ENCODE measurements at regions not wholly inside any gene's neighbourhood (a gene's known extent, or its start where the extent isn't known, plus 50 kb on each side); places are given as distances from the start of the nearest gene placed in this dataset.

DNA sequence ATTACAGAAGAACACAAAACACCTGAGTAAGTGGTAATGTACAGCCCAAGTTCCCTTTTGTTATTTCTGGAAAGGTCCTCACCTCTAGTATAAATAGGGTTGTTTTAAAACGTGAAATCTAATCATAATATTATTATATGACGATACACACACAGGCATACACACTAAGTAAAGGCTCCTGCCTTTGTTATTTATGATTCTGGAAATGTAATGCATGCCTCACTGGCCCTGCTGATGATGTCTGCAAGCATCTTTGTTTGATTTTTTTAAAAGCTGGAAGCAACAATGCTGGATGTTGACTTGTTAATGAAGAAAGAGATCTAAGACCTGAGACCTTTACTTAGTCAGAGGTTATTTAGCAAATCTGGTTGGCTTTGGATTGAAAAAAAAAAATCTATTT, 307.4 kb upstream of the SORCS1 start:
- no peaks in the 10 kb centered on the region for H3K36me3 ChIP-seq
- H3K9me3 ChIP-seq: no peaks in the 10 kb centered on the region
- no peak for DNase-seq
- no peaks in the 10 kb centered on the region for H3K27me3 ChIP-seq
- H3K4me3 ChIP-seq: no peak overlapping the region
- no peak for TF ChIP-seq POLR2A (IDR thresholded peaks at IDR 0.05)
- TF ChIP-seq, protein P1, sequence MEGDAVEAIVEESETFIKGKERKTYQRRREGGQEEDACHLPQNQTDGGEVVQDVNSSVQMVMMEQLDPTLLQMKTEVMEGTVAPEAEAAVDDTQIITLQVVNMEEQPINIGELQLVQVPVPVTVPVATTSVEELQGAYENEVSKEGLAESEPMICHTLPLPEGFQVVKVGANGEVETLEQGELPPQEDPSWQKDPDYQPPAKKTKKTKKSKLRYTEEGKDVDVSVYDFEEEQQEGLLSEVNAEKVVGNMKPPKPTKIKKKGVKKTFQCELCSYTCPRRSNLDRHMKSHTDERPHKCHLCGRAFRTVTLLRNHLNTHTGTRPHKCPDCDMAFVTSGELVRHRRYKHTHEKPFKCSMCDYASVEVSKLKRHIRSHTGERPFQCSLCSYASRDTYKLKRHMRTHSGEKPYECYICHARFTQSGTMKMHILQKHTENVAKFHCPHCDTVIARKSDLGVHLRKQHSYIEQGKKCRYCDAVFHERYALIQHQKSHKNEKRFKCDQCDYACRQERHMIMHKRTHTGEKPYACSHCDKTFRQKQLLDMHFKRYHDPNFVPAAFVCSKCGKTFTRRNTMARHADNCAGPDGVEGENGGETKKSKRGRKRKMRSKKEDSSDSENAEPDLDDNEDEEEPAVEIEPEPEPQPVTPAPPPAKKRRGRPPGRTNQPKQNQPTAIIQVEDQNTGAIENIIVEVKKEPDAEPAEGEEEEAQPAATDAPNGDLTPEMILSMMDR (IDR thresholded peaks at IDR 0.05): no peak
- intact Hi-C loops (cut with DNase I; ENCODE audit: low total_unique reads): no loop called here
- H3K4me1 ChIP-seq: no peaks in the 10 kb centered on the region
- H3K27ac ChIP-seq: no peak overlapping the region

DNA sequence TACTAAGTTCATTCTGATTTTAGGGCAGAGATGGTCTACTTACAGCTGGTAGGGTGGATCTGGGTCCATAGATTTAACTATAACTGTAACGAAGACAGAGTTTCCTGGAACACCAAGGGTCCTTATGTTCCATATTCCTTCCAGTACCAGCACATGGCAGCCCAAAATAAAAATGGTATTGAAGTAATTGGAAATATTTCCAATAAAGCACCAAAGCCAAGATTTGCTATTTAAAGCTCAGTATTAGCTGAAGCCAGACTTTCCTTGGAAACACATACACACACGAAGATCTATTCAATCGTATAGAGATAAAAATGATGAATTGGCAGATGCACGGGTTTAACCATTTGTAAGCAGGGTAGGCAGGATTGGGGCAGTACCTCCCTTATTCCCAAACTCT, 289.1 kb upstream of the SORCS1 start:
- H3K4me1 ChIP-seq: no peaks in the 10 kb centered on the region

DNA sequence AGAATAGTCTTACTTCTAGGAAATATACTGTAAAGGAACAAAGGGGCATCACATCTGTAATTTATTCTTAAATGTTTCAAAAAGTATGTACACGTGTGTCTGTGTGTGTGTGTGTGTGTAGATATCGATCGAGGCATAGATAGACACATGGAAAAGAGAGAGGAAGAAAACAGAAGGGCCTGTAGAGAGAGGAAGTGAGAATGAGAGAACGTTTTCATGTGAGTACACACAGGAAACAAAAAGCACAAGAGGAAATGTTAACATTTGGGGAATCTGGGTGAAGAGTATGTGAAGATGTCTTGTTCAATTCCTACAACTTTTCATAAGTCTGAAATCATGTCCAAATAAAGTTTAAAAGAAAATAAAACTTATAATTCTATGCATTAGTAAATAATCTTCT, 286.5 kb upstream of the SORCS1 start:
- DNase-seq: no peak
- no peak overlapping the region for H3K4me3 ChIP-seq
- no peaks in the 10 kb centered on the region for H3K27me3 ChIP-seq
- no peak overlapping the region for H3K27ac ChIP-seq
- H3K9me3 ChIP-seq: no peaks in the 10 kb centered on the region
- intact Hi-C loops (cut with DNase I; ENCODE audit: low total_unique reads): no loop called here
- TF ChIP-seq, protein P1 (IDR thresholded peaks at IDR 0.05): no peak
- no peak for TF ChIP-seq POLR2A (IDR thresholded peaks at IDR 0.05)
- H3K4me1 ChIP-seq: no peaks in the 10 kb centered on the region
- H3K36me3 ChIP-seq: no peaks in the 10 kb centered on the region

More for the DNA sequence above, 289.1 kb upstream of the SORCS1 start:
- Histone ChIP-seq H3K27me3 (no peaks in the 10 kb centered on the region), H3K36me3 (no peaks in the 10 kb centered on the region), H3K9me3 (no peaks in the 10 kb centered on the region), H3K4me3 (no peak overlapping the region), H3K27ac (no peak overlapping the region)
- intact Hi-C loops (cut with DNase I; ENCODE audit: low total_unique reads): no loop called here
- TF ChIP-seq, protein P1 (IDR thresholded peaks at IDR 0.05): no peak
- no peak for TF ChIP-seq POLR2A (IDR thresholded peaks at IDR 0.05)
- no peak for DNase-seq

DNA sequence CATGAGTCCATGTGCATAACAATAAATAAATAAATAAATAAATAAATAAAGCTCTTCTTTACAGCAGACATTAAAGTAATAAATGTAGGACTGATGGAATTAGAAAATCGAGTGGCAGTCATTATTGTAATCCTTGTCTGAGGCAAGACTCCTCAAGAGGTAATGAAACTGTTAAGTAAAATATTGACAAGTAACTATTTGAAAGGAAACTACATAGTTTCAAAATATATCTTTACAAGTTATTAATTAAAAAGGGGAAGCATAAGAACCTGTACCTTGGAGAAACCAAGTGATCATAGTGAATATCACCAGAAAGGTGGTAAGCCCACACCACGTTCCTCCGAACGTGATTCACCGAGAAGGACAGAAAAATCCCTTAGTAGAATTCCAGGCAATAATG, 285.6 kb upstream of the SORCS1 start:
- intact Hi-C loops (cut with DNase I; ENCODE audit: low total_unique reads): no loop called here

DNA sequence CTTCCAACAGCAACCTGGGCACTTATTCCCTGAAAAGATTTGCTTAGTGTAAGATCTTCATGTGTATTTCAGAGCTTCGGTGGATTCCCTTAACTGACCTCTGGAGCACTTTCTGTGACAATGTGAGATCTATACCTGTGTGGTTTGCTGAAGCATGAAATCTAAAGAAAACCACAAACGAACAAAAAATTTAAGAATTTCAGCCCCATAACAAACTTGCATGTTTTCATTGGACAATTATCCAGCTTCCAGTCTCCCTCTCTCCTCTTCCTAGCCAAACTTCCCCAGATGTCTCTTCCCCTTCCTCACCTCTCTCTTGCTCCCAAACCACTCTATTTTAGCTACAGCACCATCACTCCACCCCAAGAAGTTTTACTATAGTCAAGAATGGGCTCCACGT, 279.9 kb upstream of the SORCS1 start:
- Histone ChIP-seq H3K27me3 (no peaks in the 10 kb centered on the region), H3K9me3 (no peaks in the 10 kb centered on the region), H3K27ac (no peak overlapping the region), H3K4me3 (no peak overlapping the region), H3K36me3 (no peaks in the 10 kb centered on the region), H3K4me1 (no peaks in the 10 kb centered on the region)
- intact Hi-C loops (cut with DNase I; ENCODE audit: low total_unique reads): no loop called here
- no peak for TF ChIP-seq POLR2A (IDR thresholded peaks at IDR 0.05)
- TF ChIP-seq, protein P1 (IDR thresholded peaks at IDR 0.05): no peak
- DNase-seq: no peak

More for the DNA sequence above, 285.6 kb upstream of the SORCS1 start:
- TF ChIP-seq POLR2A (IDR thresholded peaks at IDR 0.05): no peak
- TF ChIP-seq, protein P1 (IDR thresholded peaks at IDR 0.05): no peak
- Histone ChIP-seq H3K36me3 (no peaks in the 10 kb centered on the region), H3K27ac (no peak overlapping the region), H3K4me1 (no peaks in the 10 kb centered on the region), H3K4me3 (no peak overlapping the region), H3K27me3 (no peaks in the 10 kb centered on the region), H3K9me3 (no peaks in the 10 kb centered on the region)
- no peak for DNase-seq

Measured in uterus (tissue), 3 donors.